OCI-LY1 (cell line): ENCODE measurements at regions not wholly inside any gene's neighbourhood (a gene's known extent, or its start where the extent isn't known, plus 50 kb on each side); places are given as distances from the start of the nearest gene placed in this dataset.

Experiments
- CTCF ChIP-seq: fragments of 200-600 bp; sonication (generic), shearing (Covaris generic); IDR thresholded peaks from 2 replicates; pipeline ENCODE4 v1.5.1; 2017; ENCODE audit warnings: mild to moderate bottlenecking, antibody characterized with exemption, low read length, moderate library complexity, mixed read lengths
- EZH2 ChIP-seq: fragments of 200-600 bp; sonication (generic), shearing (Covaris generic); IDR thresholded peaks from 2 replicates; pipeline ENCODE4 v1.8.0; 2017; ENCODE audit warnings: borderline replicate concordance, mixed run types, mild to moderate bottlenecking, antibody characterized with exemption, low read length, moderate library complexity, mixed read lengths

DNA sequence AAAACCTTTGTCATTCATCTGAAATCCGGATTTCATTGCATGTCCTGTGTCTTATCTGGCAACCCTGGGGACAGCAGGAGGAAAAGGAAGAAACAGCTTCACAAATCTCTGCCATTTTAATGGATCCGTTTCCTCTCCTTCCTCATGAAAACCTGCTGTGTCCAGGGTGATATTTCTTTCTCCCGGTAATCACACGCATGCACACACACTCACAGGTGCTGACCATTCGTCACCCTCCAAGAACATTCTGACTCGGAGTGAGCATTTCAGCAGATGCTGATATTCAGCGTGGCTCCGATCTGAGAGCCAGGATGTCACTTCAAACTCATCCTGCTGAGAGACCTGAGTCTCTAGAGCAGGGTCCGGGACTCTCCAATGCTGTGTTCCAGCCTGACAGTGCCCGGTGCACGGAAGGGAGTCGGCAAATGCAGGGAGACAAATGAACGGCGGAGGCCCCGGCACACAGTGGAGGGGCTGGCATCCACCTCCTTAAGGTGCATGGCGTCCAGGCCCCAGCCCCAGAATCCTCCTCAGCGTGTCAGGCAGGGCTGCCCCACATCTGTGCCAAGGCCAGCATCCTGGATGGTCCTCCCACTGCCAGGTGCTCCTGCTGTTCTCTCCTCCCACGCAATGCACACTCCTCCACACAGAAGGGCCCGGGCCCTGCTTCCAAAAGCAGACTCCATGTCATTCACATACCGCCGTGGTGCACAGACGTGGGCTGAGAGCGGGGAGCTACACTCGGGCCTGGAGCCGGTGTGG lies 70.7 kb downstream of the RBFOX3 start:
- TF ChIP-seq EZH2 (no peak), CTCF (no peak)
